MCF 10A (cell line): ENCODE measurements at regions not wholly inside any gene's neighbourhood (a gene's known extent, or its start where the extent isn't known, plus 50 kb on each side); places are given as distances from the start of the nearest gene placed in this dataset.
"Not testable (repeated sequence)": the region's sequence is repeated elsewhere in the genome, so short reads cannot be mapped to it uniquely, and the experiment has no call there.

Experiments used
- BruUV-seq: library from RNA; stranded (reverse); fragments of 400-500 nt; replicated peaks from 2 replicates; lab custom pipeline; 2021; lab: Mats Ljungman, UMichigan
- CTCF ChIA-PET: fragments of 300-600 bp; sonication (Branson Sonifier 250); formaldehyde crosslinking; extraction: SDS; loops from one replicate; lab custom pipeline; 2021; ENCODE audit warnings: antibody characterized with exemption, inconsistent platforms; lab: Yijun Ruan, JAX
- POLR2A ChIA-PET: fragments of 300-600, 350-650 bp; sonication (Branson Sonifier 250); formaldehyde crosslinking; extraction: SDS; loops from one replicate; lab custom pipeline; 2020; ENCODE audit warnings: antibody characterized with exemption, inconsistent platforms; lab: Yijun Ruan, JAX
- DNase-seq: peaks from one replicate; pipeline ENCODE4 v3.0.0-alpha.2; 2018; ENCODE audit not compliant: unreplicated experiment
- H3K27ac Mint-ChIP-seq: one replicate; pipeline ENCODE4 v1.8.0; 2022; ENCODE audit warnings: mild to moderate bottlenecking, low read depth, mixed read lengths; ENCODE audit not compliant: unreplicated experiment
- H3K27me3 Mint-ChIP-seq: one replicate; pipeline ENCODE4 v1.8.0; 2022; ENCODE audit warnings: mixed read lengths; ENCODE audit not compliant: insufficient read depth, unreplicated experiment
- H3K36me3 Mint-ChIP-seq: one replicate; pipeline ENCODE4 v1.8.0; 2022; ENCODE audit warnings: mild to moderate bottlenecking, moderate library complexity, mixed read lengths; ENCODE audit not compliant: insufficient read depth, unreplicated experiment
- H3K4me1 Mint-ChIP-seq: one replicate; pipeline ENCODE4 v1.8.0; 2022; ENCODE audit warnings: mixed read lengths; ENCODE audit not compliant: insufficient read depth, unreplicated experiment
- H3K4me3 Mint-ChIP-seq: one replicate; pipeline ENCODE4 v1.8.0; 2022; ENCODE audit warnings: mild to moderate bottlenecking, moderate library complexity, mixed read lengths; ENCODE audit not compliant: unreplicated experiment
- H3K9me3 Mint-ChIP-seq: one replicate; pipeline ENCODE4 v1.8.0; 2022; ENCODE audit warnings: mixed read lengths; ENCODE audit not compliant: unreplicated experiment
- intact Hi-C: fragments of 100-400 bp; cut with micrococcal nuclease; formaldehyde crosslinking; loops from 2 replicates; pipeline ENCODE4 v1.14.1; 2022
- TF ChIP-seq, protein P1 (sequence below): fragments of 200-600 bp; IDR thresholded peaks from one replicate; pipeline ENCODE4 v1.8.0; 2022; ENCODE audit warnings: antibody characterized with exemption, mild to moderate bottlenecking; ENCODE audit not compliant: unreplicated experiment

DNA sequence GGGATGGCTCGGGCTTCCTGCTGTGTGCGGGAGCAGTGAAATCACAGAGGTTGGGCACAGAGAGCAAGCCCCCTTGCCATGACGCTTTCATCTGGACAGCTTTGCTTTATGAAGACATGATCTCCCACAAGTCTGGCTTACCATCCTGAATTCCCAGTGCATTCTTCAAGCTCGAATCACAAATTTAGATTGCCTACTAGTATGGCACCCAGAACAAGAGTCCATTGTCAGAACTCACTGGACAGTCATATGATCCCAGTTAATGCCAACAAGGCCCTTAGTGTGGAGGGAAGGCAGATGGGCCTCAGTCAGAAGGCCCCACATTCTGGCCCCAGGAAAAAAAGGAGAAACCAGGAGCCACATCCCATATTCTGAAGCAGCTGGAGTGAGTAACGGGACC is 147.3 kb upstream of the FOXQ1 start:
- TF ChIP-seq, protein P1, sequence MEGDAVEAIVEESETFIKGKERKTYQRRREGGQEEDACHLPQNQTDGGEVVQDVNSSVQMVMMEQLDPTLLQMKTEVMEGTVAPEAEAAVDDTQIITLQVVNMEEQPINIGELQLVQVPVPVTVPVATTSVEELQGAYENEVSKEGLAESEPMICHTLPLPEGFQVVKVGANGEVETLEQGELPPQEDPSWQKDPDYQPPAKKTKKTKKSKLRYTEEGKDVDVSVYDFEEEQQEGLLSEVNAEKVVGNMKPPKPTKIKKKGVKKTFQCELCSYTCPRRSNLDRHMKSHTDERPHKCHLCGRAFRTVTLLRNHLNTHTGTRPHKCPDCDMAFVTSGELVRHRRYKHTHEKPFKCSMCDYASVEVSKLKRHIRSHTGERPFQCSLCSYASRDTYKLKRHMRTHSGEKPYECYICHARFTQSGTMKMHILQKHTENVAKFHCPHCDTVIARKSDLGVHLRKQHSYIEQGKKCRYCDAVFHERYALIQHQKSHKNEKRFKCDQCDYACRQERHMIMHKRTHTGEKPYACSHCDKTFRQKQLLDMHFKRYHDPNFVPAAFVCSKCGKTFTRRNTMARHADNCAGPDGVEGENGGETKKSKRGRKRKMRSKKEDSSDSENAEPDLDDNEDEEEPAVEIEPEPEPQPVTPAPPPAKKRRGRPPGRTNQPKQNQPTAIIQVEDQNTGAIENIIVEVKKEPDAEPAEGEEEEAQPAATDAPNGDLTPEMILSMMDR = no peak
- Mint-ChIP-seq H3K27me3 (no peaks in the 10 kb centered on the region), H3K27ac (no peak overlapping the region), H3K4me3 (no peak overlapping the region), H3K4me1 (no peaks in the 10 kb centered on the region), H3K36me3 (no peaks in the 10 kb centered on the region), H3K9me3 (no peaks in the 10 kb centered on the region)
- POLR2A ChIA-PET = interaction anchor here (0.7 to 1.9 kb wide), 5 partner anchors 10 to 53 kb away, joined by 3 to 5 read pairs (median 4); no protein-coding TSS in a partner anchor
- no peak for DNase-seq
- no TSS peak for BruUV-seq
- CTCF ChIA-PET = no interaction called here
- intact Hi-C loops = no loop called here

DNA sequence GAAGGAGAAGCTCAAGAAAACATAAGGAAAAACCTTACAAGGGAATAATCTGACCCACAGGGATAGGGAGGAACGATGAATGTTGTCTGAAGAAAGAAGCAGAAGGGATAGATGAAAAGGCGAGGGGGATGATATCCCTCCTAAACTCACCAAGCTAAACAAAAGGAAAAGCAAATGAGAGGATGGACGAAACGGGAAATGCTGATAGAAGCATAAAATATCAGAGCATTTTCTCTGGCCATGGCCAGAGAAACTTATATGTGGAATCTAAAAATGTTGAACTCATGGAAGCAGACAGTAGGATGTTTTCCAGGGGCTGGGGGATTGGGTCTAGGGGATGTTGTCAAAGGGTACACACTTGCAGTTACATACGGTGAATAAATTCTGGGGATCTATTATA is 148.4 kb upstream of the FOXQ1 start:
- TF ChIP-seq, protein P1 = no peak
- POLR2A ChIA-PET = interaction anchor here (0.7 to 1.9 kb wide), 2 partner anchors 9 to 186 kb away, joined by 4 to 5 read pairs; no protein-coding TSS in a partner anchor

DNA sequence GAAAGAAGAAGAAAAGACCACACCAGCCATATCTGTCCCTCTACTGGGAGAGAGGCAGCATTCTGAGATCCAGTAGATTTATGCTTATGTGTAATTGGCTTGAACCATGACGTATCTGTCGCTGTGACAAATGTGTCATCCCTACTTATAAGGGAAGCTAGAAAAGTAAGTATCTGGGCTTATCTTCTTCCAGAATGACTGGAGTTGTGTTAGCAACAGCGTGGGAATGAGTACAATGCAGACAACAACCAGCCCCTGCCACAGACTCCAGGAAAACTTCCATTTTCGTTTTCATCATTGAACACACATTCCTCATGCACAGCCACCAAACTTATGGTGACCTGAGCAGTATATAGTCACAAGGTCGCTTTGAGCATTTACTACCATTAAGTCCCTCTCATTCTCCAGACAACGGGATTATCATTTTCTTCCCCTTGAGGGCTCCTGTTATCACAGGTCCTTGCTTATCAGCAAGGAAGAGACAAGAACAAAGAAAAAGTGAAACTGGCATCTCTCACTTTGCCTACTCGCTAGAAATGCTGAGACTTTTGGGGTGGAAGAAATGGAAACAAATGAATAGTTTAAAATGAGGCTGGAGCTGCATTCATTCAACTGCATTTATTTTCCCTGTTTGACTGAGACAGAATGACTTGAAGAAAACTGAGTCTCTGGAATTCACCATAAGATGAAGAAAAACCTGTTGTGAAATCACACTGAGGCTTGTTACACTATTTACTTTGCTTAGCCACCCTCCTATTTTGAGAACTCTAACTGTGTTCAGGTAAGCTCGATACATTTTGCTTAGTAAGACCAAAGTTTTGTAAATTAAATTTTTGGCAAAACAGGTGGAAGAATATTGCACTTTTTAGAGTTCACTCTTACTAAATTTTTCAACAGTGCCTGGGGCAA is 149.3 kb upstream of the FOXQ1 start:
- Mint-ChIP-seq H3K4me3 (no peak overlapping the region), H3K4me1 (no peaks in the 10 kb centered on the region), H3K9me3 (no peaks in the 10 kb centered on the region), H3K36me3 (no peaks in the 10 kb centered on the region), H3K27ac (no peak overlapping the region), H3K27me3 (no peaks in the 10 kb centered on the region)
- BruUV-seq = no TSS peak
- intact Hi-C loops = no loop called here
- CTCF ChIA-PET = interaction anchor here (0.5 to 0.7 kb wide), 3 partner anchors 25 to 432 kb away, joined by 3 to 4 read pairs (median 4); no protein-coding TSS in a partner anchor
- TF ChIP-seq, protein P1 = no peak
- DNase-seq = no peak
- POLR2A ChIA-PET = interaction anchor here (0.7 to 1.9 kb wide), 2 partner anchors 8 to 187 kb away, joined by 4 to 5 read pairs; no protein-coding TSS in a partner anchor

More for the DNA sequence above, 148.4 kb upstream of the FOXQ1 start:
- BruUV-seq = no TSS peak
- CTCF ChIA-PET = interaction anchor here (0.5 to 0.7 kb wide), 2 partner anchors 24 to 27 kb away, joined by 4 read pairs; no protein-coding TSS in a partner anchor
- Mint-ChIP-seq H3K36me3 (no peaks in the 10 kb centered on the region), H3K27ac (no peak overlapping the region), H3K27me3 (no peaks in the 10 kb centered on the region), H3K9me3 (no peaks in the 10 kb centered on the region), H3K4me1 (no peaks in the 10 kb centered on the region), H3K4me3 (no peak overlapping the region)
- intact Hi-C loops = no loop called here
- no peak for DNase-seq

DNA sequence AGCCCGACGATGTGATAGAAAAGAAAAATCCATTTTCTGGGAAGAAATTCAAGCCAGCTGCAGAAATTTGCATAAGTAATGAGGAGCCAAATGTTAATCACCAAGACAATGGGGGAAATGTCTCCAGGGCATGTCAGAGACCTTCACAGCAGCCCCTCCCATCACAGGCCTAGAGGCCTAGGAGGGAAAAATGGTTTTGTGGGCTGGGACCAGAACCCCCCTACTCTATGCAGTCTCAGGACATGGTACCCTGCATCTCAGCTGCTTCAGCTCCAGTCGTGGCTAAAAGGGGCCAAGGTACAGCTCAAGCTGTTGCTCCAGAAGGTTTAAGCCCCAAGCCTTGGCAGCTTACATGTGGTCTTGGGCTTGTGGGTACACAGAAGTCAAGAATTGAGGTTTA is 155.5 kb upstream of the FOXQ1 start:
- H3K9me3 Mint-ChIP-seq, BruUV-seq, H3K4me1 Mint-ChIP-seq, H3K4me3 Mint-ChIP-seq, H3K27ac Mint-ChIP-seq, POLR2A ChIA-PET, CTCF ChIA-PET, DNase-seq, H3K36me3 Mint-ChIP-seq, intact Hi-C loops: not testable (repeated sequence)
- H3K27me3 Mint-ChIP-seq = peaks cover 11% of the 10 kb centered on the region
